ENCODE measurements at regions not wholly inside any gene's neighbourhood (a gene's known extent, or its start where the extent isn't known, plus 50 kb on each side); places are given as distances from the start of the nearest gene placed in this dataset.

DNA sequence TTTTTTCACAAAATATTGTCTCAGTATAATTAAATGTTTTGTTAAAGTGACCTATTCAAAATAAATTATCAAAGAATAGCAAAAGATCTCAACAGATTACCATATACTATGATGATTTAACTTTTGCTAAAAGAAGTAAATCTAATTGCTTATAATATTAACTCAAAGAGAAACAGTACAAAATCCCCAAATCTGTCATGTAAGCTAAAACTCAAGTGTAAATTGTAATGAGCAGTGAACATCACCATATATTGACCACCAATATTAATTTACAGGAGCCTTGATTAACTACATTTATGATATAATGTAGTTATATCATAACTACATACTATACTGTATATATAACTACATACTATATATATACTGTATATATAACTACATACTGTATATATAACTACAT lies 174.4 kb downstream of the SLC39A8 start:
- POLR2A ChIA-PET, result interaction anchor here (0.6 to 0.8 kb wide), 2 partner anchors 19 to 537 kb away, joined by 3 read pairs; no protein-coding TSS in a partner anchor
- Histone ChIP-seq H3K9me3 (ENCODE audit: low read length) (no peaks in the 10 kb centered on the region), H3K27ac (ENCODE audit: low read depth, low read length, poor library complexity, severe bottlenecking) (no peak overlapping the region), H3K4me1 (ENCODE audit: insufficient read depth, low read length, poor library complexity, severe bottlenecking) (no peaks in the 10 kb centered on the region), H3K79me2 (ENCODE audit: insufficient read depth, low read depth, low read length) (no peaks in the 10 kb centered on the region), H3K9me2 (ENCODE audit: insufficient read depth, low read length) (no peaks in the 10 kb centered on the region), H4K20me1 (ENCODE audit: insufficient read depth, low read length) (no peaks in the 10 kb centered on the region), H3K4me2 (ENCODE audit: low read length) (no peak overlapping the region), H3K4me3 (ENCODE audit: low read depth, low read length, poor library complexity, severe bottlenecking) (no peak overlapping the region), H3K36me3 (ENCODE audit: insufficient read depth, low read length) (no peaks in the 10 kb centered on the region), H2AFZ (ENCODE audit: low read length) (no peak overlapping the region)
- intact Hi-C loops (cut with micrococcal nuclease; ENCODE audit: unreplicated experiment), result no loop called here
- BruUV-seq (replicated peaks), result no TSS peak
- DNase-seq (ENCODE audit: low spot score), result no peak
- CTCF ChIA-PET (ENCODE audit: unreplicated experiment), result no interaction called here
- no peak for TF ChIP-seq EZH2phosphoT487 (IDR thresholded peaks at IDR 0.05; ENCODE audit: borderline replicate concordance, low read depth, low read length)
- no peak for TF ChIP-seq CTCF (conservative IDR thresholded peaks at IDR 0.05; ENCODE audit: low read length)

- ChIA-PET CTCF (ENCODE audit: unreplicated experiment) (no interaction called here), POLR2A (interaction anchor here (0.6 to 1.0 kb wide), 3 partner anchors 10 to 1239 kb away, joined by 3 to 5 read pairs (median 3); no protein-coding TSS in a partner anchor)
- Histone ChIP-seq H3K9me2 (ENCODE audit: insufficient read depth, low read length) (no peaks in the 10 kb centered on the region), H3K4me1 (ENCODE audit: insufficient read depth, low read length, poor library complexity, severe bottlenecking) (no peaks in the 10 kb centered on the region), H4K20me1 (ENCODE audit: insufficient read depth, low read length) (no peaks in the 10 kb centered on the region), H3K4me2 (ENCODE audit: low read length) (no peak overlapping the region), H3K27ac (ENCODE audit: low read depth, low read length, poor library complexity, severe bottlenecking) (no peak overlapping the region), H3K36me3 (ENCODE audit: insufficient read depth, low read length) (no peaks in the 10 kb centered on the region), H2AFZ (ENCODE audit: low read length) (no peak overlapping the region), H3K79me2 (ENCODE audit: insufficient read depth, low read depth, low read length) (no peaks in the 10 kb centered on the region), H3K4me3 (ENCODE audit: low read depth, low read length, poor library complexity, severe bottlenecking) (no peak overlapping the region), H3K9me3 (ENCODE audit: low read length) (no peaks in the 10 kb centered on the region)
- intact Hi-C loops (cut with micrococcal nuclease; ENCODE audit: unreplicated experiment), result no loop called here
- no peak for DNase-seq (ENCODE audit: low spot score)
- BruUV-seq (replicated peaks), result no TSS peak
- TF ChIP-seq CTCF (conservative IDR thresholded peaks at IDR 0.05; ENCODE audit: low read length) (no peak), EZH2phosphoT487 (IDR thresholded peaks at IDR 0.05; ENCODE audit: borderline replicate concordance, low read depth, low read length) (no peak)
Measured at GRCh38 chr4:102169345-102169744, 175.9 kb downstream of the SLC39A8 start.

GRCh38 chr4:102168580-102168979 lies 176.7 kb downstream of the SLC39A8 start:
- H3K27ac ChIP-seq (ENCODE audit: low read depth, low read length, poor library complexity, severe bottlenecking), result no peak overlapping the region
- no TSS peak for BruUV-seq (replicated peaks)
- no peaks in the 10 kb centered on the region for H3K9me2 ChIP-seq (ENCODE audit: insufficient read depth, low read length)
- H2AFZ ChIP-seq (ENCODE audit: low read length), result no peak overlapping the region
- no peak overlapping the region for H3K4me3 ChIP-seq (ENCODE audit: low read depth, low read length, poor library complexity, severe bottlenecking)
- no peaks in the 10 kb centered on the region for H3K79me2 ChIP-seq (ENCODE audit: insufficient read depth, low read depth, low read length)
- no peaks in the 10 kb centered on the region for H3K4me1 ChIP-seq (ENCODE audit: insufficient read depth, low read length, poor library complexity, severe bottlenecking)
- no peak for DNase-seq (ENCODE audit: low spot score)
- CTCF ChIA-PET (ENCODE audit: unreplicated experiment), result no interaction called here
- no peaks in the 10 kb centered on the region for H4K20me1 ChIP-seq (ENCODE audit: insufficient read depth, low read length)
- H3K9me3 ChIP-seq (ENCODE audit: low read length), result no peaks in the 10 kb centered on the region
- TF ChIP-seq EZH2phosphoT487 (IDR thresholded peaks at IDR 0.05; ENCODE audit: borderline replicate concordance, low read depth, low read length) (no peak), CTCF (conservative IDR thresholded peaks at IDR 0.05; ENCODE audit: low read length) (no peak)
- POLR2A ChIA-PET, result interaction anchor here (0.6 to 1.5 kb wide), 3 partner anchors 9 to 1262 kb away, joined by 4 to 7 read pairs (median 5); no protein-coding TSS in a partner anchor
- intact Hi-C loops (cut with micrococcal nuclease; ENCODE audit: unreplicated experiment), result no loop called here
- H3K4me2 ChIP-seq (ENCODE audit: low read length), result no peak overlapping the region
- no peaks in the 10 kb centered on the region for H3K36me3 ChIP-seq (ENCODE audit: insufficient read depth, low read length)

Measured in OCI-LY7 (cell line).